Stimulated activated CD8-positive, alpha-beta memory T cell treated with anti-CD3 and anti-CD28 coated beads, Interleukin-15, amount 100 ng/mL, for 1 hour (primary cell): ENCODE measurements at regions not wholly inside any gene's neighbourhood (a gene's known extent, or its start where the extent isn't known, plus 50 kb on each side); places are given as distances from the start of the nearest gene placed in this dataset.

ENCODE experiments used
- DNase-seq: peaks from one replicate; pipeline ENCODE4 v3.0.0-alpha.2; 2020; ENCODE audit warnings: low read depth

- DNase-seq, result no peak
Measured at GRCh38 chr14:66115740-66116502, 370.2 kb upstream of the CCDC196 start.

GRCh38 chr14:66116732-66117131 is 369.4 kb upstream of the CCDC196 start:
- DNase-seq, result no peak

- DNase-seq, result no peak
Measured at GRCh38 chr14:66117600-66117999, 368.6 kb upstream of the CCDC196 start.

- no peak for DNase-seq
Measured at GRCh38 chr14:66119606-66120231, 366.5 kb upstream of the CCDC196 start.

GRCh38 chr14:66120402-66120801 is 365.8 kb upstream of the CCDC196 start:
- DNase-seq, result no peak

DNA sequence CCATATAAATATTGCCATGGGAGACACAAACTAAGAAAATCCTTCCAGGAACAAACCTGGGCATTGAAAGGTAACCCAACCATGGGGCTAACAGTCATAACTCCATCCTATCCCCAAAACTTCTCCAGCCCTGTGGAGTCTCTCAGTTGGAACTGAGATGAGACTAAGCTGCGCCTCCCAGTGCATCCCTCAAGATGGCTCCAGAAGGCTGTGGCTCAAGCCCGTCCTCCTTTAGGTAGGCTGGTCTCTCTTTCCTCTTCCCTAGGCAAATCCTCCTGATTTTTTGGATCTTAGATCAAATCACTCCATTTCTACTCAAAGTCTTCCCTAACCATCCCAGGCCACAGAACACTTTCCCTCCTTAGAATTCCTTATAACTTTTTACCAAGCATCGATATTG is 364.3 kb upstream of the CCDC196 start:
- no peak for DNase-seq

DNA sequence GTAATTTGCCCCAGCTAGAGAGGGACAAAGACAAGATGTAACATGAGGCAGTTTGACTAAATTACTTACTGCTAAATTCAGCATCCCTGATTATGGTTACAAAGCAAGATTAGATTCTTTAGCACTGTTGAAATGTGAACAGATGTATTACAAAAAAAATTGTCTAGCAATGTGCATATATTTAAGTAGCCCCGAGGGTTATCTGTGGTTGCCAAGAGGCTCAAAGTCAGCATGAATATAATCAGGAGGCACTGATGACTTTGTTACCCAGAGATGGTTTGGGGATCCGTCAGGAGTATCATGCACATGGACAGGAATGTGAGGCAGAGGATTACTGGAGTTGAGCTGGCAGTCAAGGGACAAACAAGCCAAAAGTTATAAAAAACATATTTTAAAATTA is 356.9 kb upstream of the CCDC196 start:
- DNase-seq, result no peak

DNA sequence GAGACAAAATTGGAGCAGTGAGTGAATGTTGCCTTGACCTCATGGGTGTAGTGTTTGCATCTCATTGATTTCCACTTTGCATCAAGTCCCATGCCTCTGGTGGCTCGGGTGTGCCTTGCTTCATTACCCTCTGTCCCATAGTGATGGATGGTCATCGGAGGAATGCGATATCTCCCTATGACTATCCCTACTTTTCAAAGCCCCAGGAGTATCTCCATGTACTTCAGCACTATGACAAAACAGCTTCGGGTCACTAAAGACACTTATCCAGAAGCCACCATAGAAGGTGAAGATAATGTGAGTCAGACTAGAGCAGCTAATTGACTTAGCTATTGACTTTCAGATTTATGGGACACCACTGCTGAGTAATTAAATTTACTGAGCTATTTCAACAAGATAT is 355.1 kb upstream of the CCDC196 start:
- DNase-seq, result no peak

DNA sequence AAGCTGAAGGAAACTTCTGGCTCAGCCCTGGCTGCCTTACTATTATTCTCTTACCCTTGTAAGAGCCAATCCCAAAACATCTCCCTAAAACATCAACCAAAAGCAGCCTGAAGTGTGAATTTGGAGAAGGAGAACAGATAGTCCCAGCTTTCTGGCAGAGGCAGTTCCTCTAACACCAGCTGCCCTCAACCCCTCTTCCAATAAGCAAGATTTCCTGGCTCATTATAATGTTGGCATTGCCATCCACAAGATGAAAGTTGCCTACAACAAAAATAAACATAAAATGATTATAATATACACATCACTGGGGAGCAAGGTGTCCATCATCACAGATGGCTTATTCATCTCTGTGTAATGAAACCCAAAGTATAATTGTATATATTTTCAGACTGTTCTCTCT is 352.5 kb upstream of the CCDC196 start:
- DNase-seq, result no peak

DNA sequence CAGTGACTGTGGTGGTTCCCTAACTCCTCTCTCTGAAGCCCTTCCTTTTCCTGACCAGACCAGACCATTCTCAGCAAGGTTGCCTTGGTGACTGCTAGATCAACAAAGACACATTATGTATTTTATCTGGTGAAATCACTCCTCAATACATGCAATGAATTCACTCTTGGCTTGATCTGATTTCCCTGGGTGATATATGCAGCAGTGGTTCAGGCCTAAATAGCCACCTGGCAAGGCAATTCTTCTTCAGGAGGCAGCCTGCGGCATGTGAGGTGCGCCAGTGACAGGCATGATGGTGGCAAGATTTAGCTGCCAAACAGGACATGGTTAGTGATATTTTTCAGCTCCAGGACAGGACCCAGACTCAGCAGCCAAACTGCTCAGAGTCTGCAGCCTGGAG is 350.3 kb upstream of the CCDC196 start:
- DNase-seq, result no peak

DNA sequence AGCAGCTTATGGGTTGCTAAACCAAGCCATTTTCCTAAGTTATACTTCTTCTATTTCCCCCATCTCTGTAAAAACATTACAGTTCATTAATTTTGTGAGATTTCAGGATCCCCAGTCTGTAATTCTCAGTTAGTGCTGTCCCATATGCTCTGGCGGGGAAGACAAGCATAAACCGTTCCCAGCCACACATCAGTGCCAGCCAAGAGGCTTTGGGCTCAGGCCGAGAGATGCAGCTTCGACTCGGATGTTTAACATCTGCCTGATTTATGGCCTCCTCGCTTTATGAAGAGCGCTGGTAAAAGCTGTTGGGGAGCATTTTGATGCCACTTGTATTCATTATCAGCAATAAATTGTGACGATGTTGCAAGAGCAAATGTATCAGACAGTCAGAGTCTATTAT is 349.1 kb upstream of the CCDC196 start:
- DNase-seq, result no peak

GRCh38 chr14:66139432-66139831 is 346.7 kb upstream of the CCDC196 start:
- no peak for DNase-seq

DNA sequence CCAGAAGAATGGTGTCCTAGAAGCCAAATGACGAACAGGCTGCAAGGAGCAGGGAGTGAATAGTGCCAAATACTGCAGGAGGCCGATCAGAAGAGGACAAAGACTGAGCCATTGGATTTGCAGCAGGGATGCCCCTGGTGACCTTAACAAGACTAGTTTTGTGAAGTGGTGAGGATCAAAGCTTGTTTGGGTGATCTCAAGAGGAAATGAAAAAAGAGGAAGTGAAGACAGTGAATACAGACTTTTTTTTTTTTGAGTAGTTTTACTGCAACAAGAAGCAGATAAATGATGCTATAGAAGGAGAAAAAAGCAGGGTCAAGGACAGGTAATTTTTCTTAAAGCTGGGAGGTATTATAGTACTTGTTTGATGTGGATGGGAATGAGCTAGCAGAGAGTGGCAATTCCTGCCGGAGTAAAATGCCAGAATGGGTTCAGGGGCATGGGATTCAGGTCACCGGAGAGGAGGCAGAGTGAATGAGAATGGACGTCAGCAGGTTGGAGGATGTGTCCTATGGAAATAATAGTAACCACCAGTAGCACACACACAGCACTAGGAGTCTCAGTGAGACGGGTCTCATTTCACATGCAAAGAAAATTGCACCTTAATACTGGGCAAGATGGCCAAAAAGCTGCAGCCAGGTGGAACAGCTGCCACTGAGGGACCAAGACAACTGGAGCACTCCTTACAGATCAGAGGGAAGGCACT is 345.8 kb upstream of the CCDC196 start:
- DNase-seq, result no peak

DNA sequence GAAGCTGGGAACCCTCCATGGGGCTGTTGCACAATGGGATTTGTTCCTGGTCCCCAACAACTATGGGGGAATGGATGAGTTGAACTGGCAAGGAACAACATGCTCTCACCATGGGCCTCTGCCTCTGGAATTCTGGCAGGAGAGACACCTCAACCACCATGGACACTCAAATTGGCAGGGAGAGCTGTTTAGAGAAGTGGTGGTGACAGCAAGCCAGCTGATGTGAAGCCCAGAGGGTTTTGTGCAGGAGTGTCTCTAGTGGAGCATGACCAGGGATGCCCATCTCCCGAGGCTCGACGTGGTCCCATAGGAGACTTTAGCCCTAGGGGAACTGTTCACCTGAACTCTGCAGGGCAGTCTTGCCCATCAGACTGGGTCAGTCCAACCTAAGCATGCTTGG is 345.2 kb upstream of the CCDC196 start:
- no peak for DNase-seq

- no peak for DNase-seq
Measured at GRCh38 chr14:66141733-66142132, 344.4 kb upstream of the CCDC196 start.

DNA sequence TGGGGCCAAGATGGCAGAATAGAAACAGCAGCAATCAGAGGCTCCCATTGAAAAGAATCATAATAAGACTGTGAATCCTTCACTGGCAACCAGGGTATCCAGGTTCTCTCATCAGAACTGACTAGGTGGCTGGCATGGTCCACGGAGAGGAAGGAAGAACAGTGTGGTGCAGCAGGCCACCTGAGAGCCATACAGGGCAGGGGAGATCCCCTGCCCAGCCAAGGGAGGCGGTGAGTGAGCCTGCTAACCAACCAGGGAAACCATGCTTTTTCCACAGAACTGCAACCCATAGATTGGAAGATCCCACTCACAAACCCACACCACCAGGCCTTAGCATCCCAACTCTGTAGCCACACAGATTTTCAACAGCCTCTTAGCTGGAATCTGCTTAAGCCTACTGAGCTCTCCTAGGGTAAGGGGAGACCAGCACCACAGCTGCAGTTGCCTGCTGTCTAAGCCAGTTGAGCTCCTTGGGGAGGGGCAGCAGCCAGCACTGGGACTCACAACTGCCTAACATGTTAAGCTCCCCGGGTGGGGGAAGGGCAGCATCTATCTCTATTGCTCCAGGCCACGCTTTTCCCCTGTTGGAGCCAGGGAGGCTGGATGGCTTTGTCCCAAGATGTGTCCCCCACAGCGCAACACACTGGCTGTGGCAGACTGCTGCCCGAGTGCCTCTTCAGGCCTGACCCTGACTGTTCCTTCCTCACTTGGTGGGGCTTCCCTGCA is 342.6 kb upstream of the CCDC196 start:
- no peak for DNase-seq

GRCh38 chr14:66152302-66152701 is 333.9 kb upstream of the CCDC196 start:
- no peak for DNase-seq

- DNase-seq, result no peak
Measured at GRCh38 chr14:66152747-66153146, 333.4 kb upstream of the CCDC196 start.

- no peak for DNase-seq
Measured at GRCh38 chr14:66163023-66163422, 323.1 kb upstream of the CCDC196 start.

DNA sequence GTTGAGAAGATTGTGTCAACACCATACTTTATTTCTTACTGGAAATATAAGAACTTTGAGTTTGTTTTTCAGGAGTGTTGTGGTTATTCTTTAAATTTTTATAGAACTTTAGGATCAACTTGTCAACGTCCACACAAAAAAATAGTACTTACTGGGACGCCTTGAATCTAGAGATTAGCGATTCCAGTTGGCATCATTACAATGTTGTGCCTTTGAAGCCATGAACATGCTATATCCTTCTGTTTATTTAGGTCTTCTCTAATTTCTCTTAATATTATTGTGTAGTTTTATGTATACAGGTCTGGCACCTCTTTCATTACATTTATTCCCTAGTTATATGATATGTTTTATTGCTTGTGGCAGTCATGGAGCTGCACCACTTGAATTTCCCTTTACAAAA is 320.8 kb upstream of the CCDC196 start:
- DNase-seq, result no peak

- DNase-seq, result no peak
Measured at GRCh38 chr14:66174453-66174891, 311.7 kb upstream of the CCDC196 start.

DNA sequence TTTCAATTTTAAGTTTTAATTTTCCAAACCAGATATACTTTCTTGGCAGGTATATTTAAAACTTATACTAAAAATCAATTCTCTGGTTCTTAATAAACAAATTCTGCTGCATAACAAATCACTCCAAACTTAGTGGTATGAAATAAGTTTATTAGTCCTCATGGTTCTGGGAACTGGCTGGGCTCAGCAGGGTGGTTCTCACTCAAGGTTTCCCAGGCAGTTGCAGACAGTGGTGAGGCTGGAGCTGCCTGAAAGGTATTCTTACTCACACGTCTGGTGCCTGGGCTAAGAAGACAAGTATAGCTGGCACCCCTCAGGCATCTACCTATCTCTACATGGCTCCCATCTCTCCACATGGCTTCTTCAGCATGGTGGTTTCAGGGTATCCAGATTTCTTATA is 308.2 kb upstream of the CCDC196 start:
- no peak for DNase-seq

GRCh38 chr14:66196670-66197069 is 289.5 kb upstream of the CCDC196 start:
- no peak for DNase-seq
